WERI-Rb-1 (cell line): ENCODE measurements at regions not wholly inside any gene's neighbourhood (a gene's known extent, or its start where the extent isn't known, plus 50 kb on each side); places are given as distances from the start of the nearest gene placed in this dataset.

Experiments used
- DNase-seq: peaks from one replicate; pipeline ENCODE4 v3.0.0-alpha.2; 2020
- H3K27ac ChIP-seq: fragments of 250-450 bp; sonication (Bioruptor Pico); 2 replicates; pipeline ENCODE4 v1.5.1; 2020; ENCODE audit warnings: mild to moderate bottlenecking, moderate library complexity
- H3K27me3 ChIP-seq: fragments of 250-450 bp; sonication (Bioruptor Pico); 2 replicates; pipeline ENCODE4 v1.5.1; 2021; ENCODE audit warnings: mild to moderate bottlenecking, low read depth, moderate library complexity; ENCODE audit not compliant: insufficient read depth, severe bottlenecking
- H3K36me3 ChIP-seq: fragments of 250-450 bp; sonication (Bioruptor Pico); 2 replicates; pipeline ENCODE4 v1.5.1; 2020; ENCODE audit warnings: mild to moderate bottlenecking, moderate library complexity
- H3K4me3 ChIP-seq: 2 replicates; pipeline ENCODE4 v1.5.1; 2011; ENCODE audit warnings: low read depth, mild to moderate bottlenecking, control low read depth, low read length
- H3K9me3 ChIP-seq: fragments of 250-450 bp; sonication (Bioruptor Pico); 2 replicates; pipeline ENCODE4 v1.5.1; 2021; ENCODE audit warnings: mild to moderate bottlenecking, moderate library complexity; ENCODE audit not compliant: severe bottlenecking
- TF ChIP-seq, protein P1 (sequence below): IDR thresholded peaks from 2 replicates; pipeline ENCODE4 v1.5.1; 2011; ENCODE audit warnings: low read depth, mild to moderate bottlenecking, control low read depth, inconsistent platforms, low read length

GRCh38 chr1:195481293-195481692 is 1126.9 kb downstream of the KCNT2 start:
- Histone ChIP-seq H3K36me3 (no peaks in the 10 kb centered on the region), H3K4me3 (no peak overlapping the region), H3K27me3 (no peaks in the 10 kb centered on the region), H3K9me3 (no peaks in the 10 kb centered on the region), H3K27ac (no peak overlapping the region)
- TF ChIP-seq, protein P1, sequence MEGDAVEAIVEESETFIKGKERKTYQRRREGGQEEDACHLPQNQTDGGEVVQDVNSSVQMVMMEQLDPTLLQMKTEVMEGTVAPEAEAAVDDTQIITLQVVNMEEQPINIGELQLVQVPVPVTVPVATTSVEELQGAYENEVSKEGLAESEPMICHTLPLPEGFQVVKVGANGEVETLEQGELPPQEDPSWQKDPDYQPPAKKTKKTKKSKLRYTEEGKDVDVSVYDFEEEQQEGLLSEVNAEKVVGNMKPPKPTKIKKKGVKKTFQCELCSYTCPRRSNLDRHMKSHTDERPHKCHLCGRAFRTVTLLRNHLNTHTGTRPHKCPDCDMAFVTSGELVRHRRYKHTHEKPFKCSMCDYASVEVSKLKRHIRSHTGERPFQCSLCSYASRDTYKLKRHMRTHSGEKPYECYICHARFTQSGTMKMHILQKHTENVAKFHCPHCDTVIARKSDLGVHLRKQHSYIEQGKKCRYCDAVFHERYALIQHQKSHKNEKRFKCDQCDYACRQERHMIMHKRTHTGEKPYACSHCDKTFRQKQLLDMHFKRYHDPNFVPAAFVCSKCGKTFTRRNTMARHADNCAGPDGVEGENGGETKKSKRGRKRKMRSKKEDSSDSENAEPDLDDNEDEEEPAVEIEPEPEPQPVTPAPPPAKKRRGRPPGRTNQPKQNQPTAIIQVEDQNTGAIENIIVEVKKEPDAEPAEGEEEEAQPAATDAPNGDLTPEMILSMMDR = no peak
- no peak for DNase-seq

DNA sequence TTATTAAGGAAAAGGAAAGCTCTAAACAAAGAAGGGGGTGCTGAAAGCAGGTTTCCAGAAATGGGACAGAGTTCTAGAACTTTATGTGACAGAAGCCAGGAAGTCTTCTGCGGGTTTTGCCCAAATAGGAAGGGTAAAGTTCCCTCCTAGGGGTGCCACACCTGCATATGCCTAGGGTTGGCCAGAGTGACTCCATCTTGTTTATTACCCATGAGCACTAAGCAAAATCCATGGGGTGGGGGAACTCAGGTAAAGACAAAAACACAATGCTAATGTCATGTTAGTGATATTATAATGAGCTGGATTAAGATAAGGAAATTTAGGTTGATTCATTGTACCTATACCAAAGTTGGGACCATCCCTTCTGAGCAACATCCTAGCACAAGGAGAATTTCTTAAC is 1132.7 kb downstream of the KCNT2 start:
- Histone ChIP-seq H3K9me3 (no peaks in the 10 kb centered on the region), H3K27ac (no peak overlapping the region), H3K4me3 (no peak overlapping the region), H3K27me3 (no peaks in the 10 kb centered on the region), H3K36me3 (no peaks in the 10 kb centered on the region)
- TF ChIP-seq, protein P1 = no peak
- no peak for DNase-seq

GRCh38 chr1:195472291-195472690 is 1135.9 kb downstream of the KCNT2 start:
- DNase-seq = no peak
- no peaks in the 10 kb centered on the region for H3K27me3 ChIP-seq
- H3K4me3 ChIP-seq = no peak overlapping the region
- H3K9me3 ChIP-seq = no peaks in the 10 kb centered on the region
- no peak overlapping the region for H3K27ac ChIP-seq
- TF ChIP-seq, protein P1 = no peak
- H3K36me3 ChIP-seq = no peaks in the 10 kb centered on the region

DNA sequence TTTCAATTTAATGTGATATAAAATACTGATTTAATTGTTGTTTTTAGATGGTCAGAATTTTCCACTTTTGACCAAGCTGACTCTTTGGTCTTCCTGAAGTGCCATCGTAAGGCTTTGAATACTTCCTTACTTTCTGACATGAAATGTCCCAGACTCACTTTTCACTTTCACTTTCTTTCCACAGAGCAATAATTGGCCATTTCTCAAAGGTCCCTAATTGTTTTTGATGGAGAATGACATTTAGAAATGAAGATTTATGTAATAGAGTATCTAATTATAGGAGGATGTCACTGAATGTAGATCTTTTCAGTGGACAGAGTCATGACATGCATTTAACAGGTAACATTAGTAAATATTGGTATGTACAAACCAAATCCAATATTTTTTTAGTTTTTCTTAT is 1141.6 kb downstream of the KCNT2 start:
- Histone ChIP-seq H3K9me3 (no peaks in the 10 kb centered on the region), H3K27ac (no peak overlapping the region), H3K36me3 (no peaks in the 10 kb centered on the region), H3K27me3 (no peaks in the 10 kb centered on the region), H3K4me3 (no peak overlapping the region)
- TF ChIP-seq, protein P1 = no peak
- DNase-seq = no peak

DNA sequence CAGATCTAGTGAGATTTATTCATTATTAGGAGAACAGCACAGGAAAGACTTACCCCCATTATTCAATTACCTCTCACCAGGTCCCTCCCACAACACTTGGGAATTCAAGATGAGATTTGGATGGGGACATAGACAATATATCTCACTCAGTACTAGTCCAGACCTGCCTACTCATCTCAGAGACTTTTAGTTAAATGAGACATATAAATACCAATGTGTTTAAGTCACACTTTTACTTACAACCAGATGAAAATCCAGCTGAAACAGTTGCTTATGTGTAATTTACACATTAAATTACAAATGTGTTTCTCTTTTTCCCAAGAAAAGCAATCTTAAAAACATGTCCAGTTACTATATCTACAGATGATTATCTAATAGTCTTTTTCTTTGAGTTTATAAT is 1145.6 kb downstream of the KCNT2 start:
- Histone ChIP-seq H3K27me3 (no peaks in the 10 kb centered on the region), H3K27ac (no peak overlapping the region), H3K36me3 (no peaks in the 10 kb centered on the region), H3K9me3 (no peaks in the 10 kb centered on the region), H3K4me3 (no peak overlapping the region)
- TF ChIP-seq, protein P1 = no peak
- DNase-seq = no peak

GRCh38 chr1:195462152-195462551 is 1146.1 kb downstream of the KCNT2 start:
- DNase-seq = no peak

More at GRCh38 chr1:195462152-195462551, 1146.1 kb downstream of the KCNT2 start:
- Histone ChIP-seq H3K9me3 (no peaks in the 10 kb centered on the region), H3K27me3 (no peaks in the 10 kb centered on the region), H3K4me3 (no peak overlapping the region), H3K27ac (no peak overlapping the region), H3K36me3 (no peaks in the 10 kb centered on the region)
- TF ChIP-seq, protein P1 = no peak
